ENCODE measurements at regions not wholly inside any gene's neighbourhood (a gene's known extent, or its start where the extent isn't known, plus 50 kb on each side); places are given as distances from the start of the nearest gene placed in this dataset.

GRCh38 chrX:98362630-98363029, 1478.9 kb downstream of the RPA4 start:
- TF ChIP-seq SP1 (IDR thresholded peaks at IDR 0.05) = no peak
- no peak for TF ChIP-seq FOXK2 (IDR thresholded peaks at IDR 0.05)
- no peak for TF ChIP-seq ELF4 (IDR thresholded peaks at IDR 0.05)
- no peak for TF ChIP-seq NFRKB (IDR thresholded peaks at IDR 0.05)
- no peak for TF ChIP-seq FOXM1 (IDR thresholded peaks at IDR 0.05; ENCODE audit: borderline replicate concordance)
- TF ChIP-seq FOXA1 (IDR thresholded peaks at IDR 0.05) = no peak
